ENCODE measurements at regions not wholly inside any gene's neighbourhood (a gene's known extent, or its start where the extent isn't known, plus 50 kb on each side); places are given as distances from the start of the nearest gene placed in this dataset.

DNA sequence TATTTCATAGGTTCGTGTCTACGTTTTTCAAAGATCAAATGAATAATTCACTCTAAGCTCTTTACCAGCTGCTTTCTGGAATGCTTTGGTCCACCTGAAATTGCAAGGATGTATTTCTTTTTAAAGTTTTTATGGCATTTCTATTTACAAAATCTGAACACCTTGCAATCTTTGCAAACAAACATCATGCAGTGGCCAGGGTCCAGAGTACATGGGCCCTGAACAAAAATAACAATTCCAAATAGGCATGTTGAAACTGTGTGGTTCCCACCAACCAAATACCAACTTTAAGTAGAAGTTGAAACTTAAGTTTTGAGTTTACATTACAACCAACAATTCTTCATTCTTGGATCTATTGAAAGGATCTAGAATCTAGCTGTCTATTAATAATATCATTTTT, 180.1 kb upstream of the FTMT start (continued):
- TF ChIP-seq, protein P1, sequence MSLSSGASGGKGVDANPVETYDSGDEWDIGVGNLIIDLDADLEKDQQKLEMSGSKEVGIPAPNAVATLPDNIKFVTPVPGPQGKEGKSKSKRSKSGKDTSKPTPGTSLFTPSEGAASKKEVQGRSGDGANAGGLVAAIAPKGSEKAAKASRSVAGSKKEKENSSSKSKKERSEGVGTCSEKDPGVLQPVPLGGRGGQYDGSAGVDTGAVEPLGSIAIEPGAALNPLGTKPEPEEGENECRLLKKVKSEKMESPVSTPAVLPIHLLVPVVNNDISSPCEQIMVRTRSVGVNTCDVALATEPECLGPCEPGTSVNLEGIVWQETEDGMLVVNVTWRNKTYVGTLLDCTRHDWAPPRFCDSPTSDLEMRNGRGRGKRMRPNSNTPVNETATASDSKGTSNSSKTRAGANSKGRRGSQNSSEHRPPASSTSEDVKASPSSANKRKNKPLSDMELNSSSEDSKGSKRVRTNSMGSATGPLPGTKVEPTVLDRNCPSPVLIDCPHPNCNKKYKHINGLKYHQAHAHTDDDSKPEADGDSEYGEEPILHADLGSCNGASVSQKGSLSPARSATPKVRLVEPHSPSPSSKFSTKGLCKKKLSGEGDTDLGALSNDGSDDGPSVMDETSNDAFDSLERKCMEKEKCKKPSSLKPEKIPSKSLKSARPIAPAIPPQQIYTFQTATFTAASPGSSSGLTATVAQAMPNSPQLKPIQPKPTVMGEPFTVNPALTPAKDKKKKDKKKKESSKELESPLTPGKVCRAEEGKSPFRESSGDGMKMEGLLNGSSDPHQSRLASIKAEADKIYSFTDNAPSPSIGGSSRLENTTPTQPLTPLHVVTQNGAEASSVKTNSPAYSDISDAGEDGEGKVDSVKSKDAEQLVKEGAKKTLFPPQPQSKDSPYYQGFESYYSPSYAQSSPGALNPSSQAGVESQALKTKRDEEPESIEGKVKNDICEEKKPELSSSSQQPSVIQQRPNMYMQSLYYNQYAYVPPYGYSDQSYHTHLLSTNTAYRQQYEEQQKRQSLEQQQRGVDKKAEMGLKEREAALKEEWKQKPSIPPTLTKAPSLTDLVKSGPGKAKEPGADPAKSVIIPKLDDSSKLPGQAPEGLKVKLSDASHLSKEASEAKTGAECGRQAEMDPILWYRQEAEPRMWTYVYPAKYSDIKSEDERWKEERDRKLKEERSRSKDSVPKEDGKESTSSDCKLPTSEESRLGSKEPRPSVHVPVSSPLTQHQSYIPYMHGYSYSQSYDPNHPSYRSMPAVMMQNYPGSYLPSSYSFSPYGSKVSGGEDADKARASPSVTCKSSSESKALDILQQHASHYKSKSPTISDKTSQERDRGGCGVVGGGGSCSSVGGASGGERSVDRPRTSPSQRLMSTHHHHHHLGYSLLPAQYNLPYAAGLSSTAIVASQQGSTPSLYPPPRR (CRISPR knock-in tag; IDR thresholded peaks at IDR 0.05; ENCODE audit: borderline replicate concordance), result no peak
- TF ChIP-seq PHB (CRISPR knock-in tag; IDR thresholded peaks at IDR 0.05) (no peak), ZNF77 (CRISPR knock-in tag; IDR thresholded peaks at IDR 0.05) (no peak)

DNA sequence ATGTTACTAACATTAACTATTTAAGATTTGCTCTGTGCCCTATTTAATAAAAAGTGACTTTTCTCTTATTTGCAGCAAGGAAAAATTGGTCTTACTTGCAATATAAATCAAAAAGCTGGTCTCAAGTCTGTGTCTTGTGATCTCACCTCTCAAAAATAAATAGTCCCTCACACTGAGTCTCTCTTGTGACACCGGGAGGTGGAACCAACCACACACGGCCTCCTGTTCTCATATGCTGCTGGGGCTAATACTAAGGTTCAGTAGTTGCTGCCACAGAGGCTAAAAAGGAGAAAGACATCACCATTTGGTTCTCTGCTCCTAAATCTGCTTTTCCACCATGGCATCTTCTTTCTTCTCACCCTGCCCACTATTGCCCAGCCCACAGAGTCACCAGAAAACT, 175.8 kb upstream of the FTMT start:
- no peak overlapping the region for H2AFZ ChIP-seq (ENCODE audit: low read depth, low read length)
- no peaks in the 10 kb centered on the region for H3K4me1 ChIP-seq (replicated peaks in 1 of 2; ENCODE audit: control insufficient read depth in 2 of 2, insufficient read depth in 2 of 2, low read length in 2 of 2)
- in situ Hi-C loops (cut with MboI), result no loop called here
- H3K9ac ChIP-seq (ENCODE audit: insufficient read depth in 1 of 2, low read depth in 2 of 2, low read length in 2 of 2), result no peak overlapping the region
- ChIA-PET CTCF (ENCODE audit: low intra/inter-chr PET ratio) (no interaction called here), POLR2A (no interaction called here)
- H3K79me2 ChIP-seq (ENCODE audit: control insufficient read depth, insufficient read depth, low read length), result no peaks in the 10 kb centered on the region
- no peak overlapping the region for H3K4me2 ChIP-seq (ENCODE audit: insufficient read depth, low read length)
- no peak overlapping the region for H3K4me3 ChIP-seq
- TF ChIP-seq RAD21 (CRISPR knock-in tag; conservative IDR thresholded peaks at IDR 0.05 in 1 of 2, IDR thresholded peaks at IDR 0.05 in 1 of 2), result peak in 1 of 2 experiments; percentile 14; a peak in 1 of 4 replicates
- no peak for TF ChIP-seq TGIF2 (CRISPR knock-in tag; IDR thresholded peaks at IDR 0.05)
- no peaks in the 10 kb centered on the region for H3K36me3 ChIP-seq (ENCODE audit: control insufficient read depth, insufficient read depth, low read length)
- intact Hi-C loops (cut with micrococcal nuclease), result no loop called here
- WGBS (ENCODE audit: insufficient coverage, low coverage, missing lambda C conversion rate), result 9% methylated on average over 2 of the region's 2 CpGs
- BruUV-seq (replicated peaks), result no TSS peak
- DNase-seq (ENCODE audit: extremely low read depth in 1 of 4, low spot score in 3 of 4) (no peak), FAIRE-seq (no peak), ATAC-seq (no peak)
- H3K27me3 ChIP-seq (ENCODE audit: control insufficient read depth in 2 of 2, insufficient read depth in 2 of 2, low read length in 2 of 2), result no peaks in the 10 kb centered on the region
- H3K27ac ChIP-seq (ENCODE audit: extremely low read depth, low read depth, low read length), result no peak overlapping the region
- no peaks in the 10 kb centered on the region for H3K9me3 ChIP-seq (replicated peaks; ENCODE audit: control insufficient read depth, insufficient read depth, low read depth, low read length)
- no peaks in the 10 kb centered on the region for H4K20me1 ChIP-seq (replicated peaks; ENCODE audit: control insufficient read depth, insufficient read depth, low read length)
- H3K9me1 ChIP-seq (ENCODE audit: control insufficient read depth, insufficient read depth, low read length), result no peaks in the 10 kb centered on the region

Data from K562 (cell line).